GM10266 (cell line): ENCODE measurements at regions not wholly inside any gene's neighbourhood (a gene's known extent, or its start where the extent isn't known, plus 50 kb on each side); places are given as distances from the start of the nearest gene placed in this dataset.

Experiments
- DNase-seq: peaks from one replicate; pipeline ENCODE4 v3.0.0; 2012; ENCODE audit errors: extremely low spot score
- TF ChIP-seq, protein P1 (sequence below): IDR thresholded peaks from 2 replicates; pipeline ENCODE4 v1.5.1; 2012; ENCODE audit warnings: mild to moderate bottlenecking, low read depth; ENCODE audit not compliant: control insufficient read depth, insufficient read depth; ENCODE audit errors: missing control alignments

DNA sequence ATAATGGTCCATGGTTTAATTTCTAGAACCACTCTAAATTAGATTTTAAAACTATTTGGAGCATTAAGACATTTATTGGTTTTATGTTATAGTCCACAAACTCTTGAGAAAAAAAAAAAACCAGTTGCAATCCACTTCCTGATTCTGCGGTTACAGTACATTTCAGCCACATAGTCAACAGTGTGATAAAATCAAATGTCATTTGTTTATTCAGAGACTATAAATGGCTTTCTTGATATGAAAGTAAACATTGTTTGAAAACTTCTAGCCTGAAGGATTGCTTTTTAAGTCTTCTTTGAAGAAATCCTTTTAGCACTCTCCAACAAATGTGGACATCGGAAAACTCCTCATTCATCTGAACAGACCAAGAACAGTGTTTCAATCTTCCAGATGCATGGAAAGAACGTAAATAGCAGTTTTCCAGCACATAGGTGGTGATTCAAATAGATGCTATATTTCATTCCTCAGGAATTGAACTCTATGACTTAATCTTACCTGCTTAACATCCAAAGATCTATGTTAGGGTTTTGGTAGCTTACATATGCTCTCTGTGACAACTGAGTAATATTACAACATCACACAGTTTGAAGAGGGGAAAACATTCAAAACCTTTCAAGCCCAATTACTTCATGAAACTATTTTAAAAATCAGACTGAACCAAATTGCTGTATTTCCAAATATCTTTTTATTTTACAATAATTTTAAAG lies 87.8 kb upstream of the UBE2E2 start:
- TF ChIP-seq, protein P1, sequence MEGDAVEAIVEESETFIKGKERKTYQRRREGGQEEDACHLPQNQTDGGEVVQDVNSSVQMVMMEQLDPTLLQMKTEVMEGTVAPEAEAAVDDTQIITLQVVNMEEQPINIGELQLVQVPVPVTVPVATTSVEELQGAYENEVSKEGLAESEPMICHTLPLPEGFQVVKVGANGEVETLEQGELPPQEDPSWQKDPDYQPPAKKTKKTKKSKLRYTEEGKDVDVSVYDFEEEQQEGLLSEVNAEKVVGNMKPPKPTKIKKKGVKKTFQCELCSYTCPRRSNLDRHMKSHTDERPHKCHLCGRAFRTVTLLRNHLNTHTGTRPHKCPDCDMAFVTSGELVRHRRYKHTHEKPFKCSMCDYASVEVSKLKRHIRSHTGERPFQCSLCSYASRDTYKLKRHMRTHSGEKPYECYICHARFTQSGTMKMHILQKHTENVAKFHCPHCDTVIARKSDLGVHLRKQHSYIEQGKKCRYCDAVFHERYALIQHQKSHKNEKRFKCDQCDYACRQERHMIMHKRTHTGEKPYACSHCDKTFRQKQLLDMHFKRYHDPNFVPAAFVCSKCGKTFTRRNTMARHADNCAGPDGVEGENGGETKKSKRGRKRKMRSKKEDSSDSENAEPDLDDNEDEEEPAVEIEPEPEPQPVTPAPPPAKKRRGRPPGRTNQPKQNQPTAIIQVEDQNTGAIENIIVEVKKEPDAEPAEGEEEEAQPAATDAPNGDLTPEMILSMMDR = no peak
- DNase-seq = no peak

- DNase-seq = no peak
- TF ChIP-seq, protein P1 = no peak
Measured at GRCh38 chr3:23116081-23116837, 86.9 kb upstream of the UBE2E2 start.

- DNase-seq = no peak
- TF ChIP-seq, protein P1 = no peak
Measured at GRCh38 chr3:23117856-23118255, 85.3 kb upstream of the UBE2E2 start.

DNA sequence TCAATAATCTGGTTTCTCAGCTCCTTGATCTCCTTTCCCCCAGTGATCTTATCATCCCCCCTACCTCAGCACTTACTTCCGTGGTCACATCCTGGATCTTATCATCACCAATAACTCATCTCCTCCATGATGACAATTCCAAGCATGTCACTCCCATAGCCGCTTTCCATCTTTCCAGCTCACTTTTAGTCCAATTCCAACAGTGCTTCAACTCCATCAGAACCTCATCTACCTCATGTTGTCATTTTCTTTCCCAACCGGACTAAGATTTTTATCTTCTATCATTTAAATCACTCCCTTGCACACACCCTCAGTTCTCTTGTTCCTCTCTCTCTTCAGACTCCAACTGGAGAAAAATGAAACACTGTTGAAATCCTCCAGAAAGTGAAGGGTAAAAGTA lies 75.9 kb upstream of the UBE2E2 start:
- TF ChIP-seq, protein P1 = no peak
- DNase-seq = no peak

DNA sequence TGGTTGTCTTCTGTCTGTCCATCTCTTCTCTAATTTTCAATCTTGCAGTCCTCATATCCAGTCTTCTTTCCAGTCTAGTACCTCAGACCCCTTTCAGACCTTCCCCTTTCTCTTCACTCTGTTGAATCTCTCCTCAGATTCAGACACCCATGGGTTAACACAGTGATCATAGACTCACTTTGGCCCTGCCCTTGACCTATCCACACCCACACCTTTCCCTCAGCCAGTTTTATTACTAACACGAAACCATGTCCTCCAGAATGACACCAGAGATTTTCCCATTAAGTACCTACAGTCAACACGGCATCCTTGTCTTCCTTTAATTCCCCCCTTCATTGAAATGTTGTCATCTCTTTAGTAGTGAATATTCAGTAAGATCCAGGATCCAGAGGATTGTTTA lies 74.5 kb upstream of the UBE2E2 start:
- DNase-seq = no peak
- TF ChIP-seq, protein P1 = no peak

DNA sequence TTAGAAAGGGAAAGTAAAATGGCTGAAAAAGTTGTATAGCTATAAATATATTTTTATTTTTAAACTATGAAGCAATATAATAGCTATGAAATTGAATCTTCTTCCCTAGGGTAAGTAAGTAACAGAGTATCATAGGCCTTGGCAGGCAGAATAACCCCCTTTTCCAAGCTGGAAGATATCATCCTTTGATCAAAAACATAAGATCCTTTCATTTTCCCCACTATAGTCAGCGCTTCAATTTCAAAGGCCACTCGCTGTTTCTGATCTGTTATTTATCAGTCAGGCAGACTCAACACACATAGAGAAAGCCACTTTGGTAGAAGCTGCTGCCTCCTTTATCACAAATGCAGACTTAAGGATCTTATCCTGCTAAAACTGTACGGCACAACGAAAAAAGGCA lies 74.0 kb upstream of the UBE2E2 start:
- TF ChIP-seq, protein P1 = no peak

GRCh38 chr3:23129817-23130216 lies 73.3 kb upstream of the UBE2E2 start:
- TF ChIP-seq, protein P1 = no peak
- DNase-seq = no peak

More for the DNA sequence above, 74.0 kb upstream of the UBE2E2 start:
- no peak for DNase-seq
